ENCODE measurements at regions not wholly inside any gene's neighbourhood (a gene's known extent, or its start where the extent isn't known, plus 50 kb on each side); places are given as distances from the start of the nearest gene placed in this dataset.

GRCh38 chr4:159855731-159856130, 752.9 kb downstream of the RAPGEF2 start:
- H3K36me3 ChIP-seq (ENCODE audit: insufficient read depth, low read length), result no peaks in the 10 kb centered on the region
- H3K27me3 ChIP-seq (ENCODE audit: insufficient read depth, low read length), result no peaks in the 10 kb centered on the region
- H3K9me3 ChIP-seq (ENCODE audit: low read depth, low read length), result peaks cover 4% of the 10 kb centered on the region
- no peak overlapping the region for H3K4me3 ChIP-seq (ENCODE audit: insufficient read depth, low read length)
- H3K27ac ChIP-seq (ENCODE audit: low read depth, low read length), result no peak overlapping the region
- H3K4me1 ChIP-seq (ENCODE audit: insufficient read depth, low read length), result no peaks in the 10 kb centered on the region
- no peaks in the 10 kb centered on the region for H3K79me2 ChIP-seq (ENCODE audit: insufficient read depth, low read length)
- no peak overlapping the region for H3K4me2 ChIP-seq (ENCODE audit: insufficient read depth, low read length)
- DNase-seq (ENCODE audit: insufficient read length, low spot score, missing footprints), result no peak
- no peak overlapping the region for H2AFZ ChIP-seq (ENCODE audit: low read length)
- H4K20me1 ChIP-seq (ENCODE audit: insufficient read depth, low read length), result no peaks in the 10 kb centered on the region
- no peak for TF ChIP-seq CTCF (IDR thresholded peaks at IDR 0.05; ENCODE audit: extremely low read depth, low read depth, low read length)

- Histone ChIP-seq H3K4me1 (ENCODE audit: insufficient read depth, low read length) (no peaks in the 10 kb centered on the region), H4K20me1 (ENCODE audit: insufficient read depth, low read length) (no peaks in the 10 kb centered on the region), H3K4me2 (ENCODE audit: insufficient read depth, low read length) (no peak overlapping the region), H3K9me3 (ENCODE audit: low read depth, low read length) (peaks cover 4% of the 10 kb centered on the region), H3K36me3 (ENCODE audit: insufficient read depth, low read length) (no peaks in the 10 kb centered on the region), H3K27me3 (ENCODE audit: insufficient read depth, low read length) (no peaks in the 10 kb centered on the region), H3K27ac (ENCODE audit: low read depth, low read length) (no peak overlapping the region), H3K79me2 (ENCODE audit: insufficient read depth, low read length) (no peaks in the 10 kb centered on the region), H3K4me3 (ENCODE audit: insufficient read depth, low read length) (no peak overlapping the region), H2AFZ (ENCODE audit: low read length) (no peak overlapping the region)
- no peak for TF ChIP-seq CTCF (IDR thresholded peaks at IDR 0.05; ENCODE audit: extremely low read depth, low read depth, low read length)
- no peak for DNase-seq (ENCODE audit: insufficient read length, low spot score, missing footprints)
These were observed 753.6 kb downstream of the RAPGEF2 start for GRCh38 chr4:159856451-159856850.

DNA sequence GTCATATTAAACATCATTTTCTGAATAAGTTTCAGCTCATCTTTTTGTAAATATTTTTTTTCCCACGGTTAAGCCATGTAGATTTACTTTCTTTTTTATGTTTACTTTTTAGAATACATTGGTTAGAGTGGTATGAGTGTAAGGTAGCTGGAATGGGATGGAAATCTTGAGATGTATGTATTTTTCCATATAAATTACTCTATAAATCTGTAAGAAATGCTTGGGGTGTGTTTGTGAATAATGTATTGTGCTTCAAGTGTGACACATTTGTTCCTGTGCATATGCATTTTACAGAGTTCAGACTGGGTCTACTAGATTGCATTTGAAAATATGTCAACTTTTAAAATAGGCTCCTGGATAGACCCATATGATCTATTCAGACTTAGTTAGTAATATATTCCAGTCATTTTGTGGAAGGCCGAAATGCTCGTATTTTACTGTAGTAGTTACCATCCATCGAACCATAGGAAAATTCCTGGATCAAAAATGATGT, 756.8 kb downstream of the RAPGEF2 start:
- H3K27me3 ChIP-seq (ENCODE audit: insufficient read depth, low read length), result no peaks in the 10 kb centered on the region
- H3K4me2 ChIP-seq (ENCODE audit: insufficient read depth, low read length), result no peak overlapping the region
- DNase-seq (ENCODE audit: insufficient read length, low spot score, missing footprints), result no peak
- TF ChIP-seq CTCF (IDR thresholded peaks at IDR 0.05; ENCODE audit: extremely low read depth, low read depth, low read length), result no peak
- no peak overlapping the region for H3K27ac ChIP-seq (ENCODE audit: low read depth, low read length)
- no peak overlapping the region for H3K4me3 ChIP-seq (ENCODE audit: insufficient read depth, low read length)
- no peaks in the 10 kb centered on the region for H3K36me3 ChIP-seq (ENCODE audit: insufficient read depth, low read length)
- no peaks in the 10 kb centered on the region for H3K79me2 ChIP-seq (ENCODE audit: insufficient read depth, low read length)
- H2AFZ ChIP-seq (ENCODE audit: low read length), result no peak overlapping the region
- H3K9me3 ChIP-seq (ENCODE audit: low read depth, low read length), result peaks cover under 1% of the 10 kb centered on the region
- H3K4me1 ChIP-seq (ENCODE audit: insufficient read depth, low read length), result no peaks in the 10 kb centered on the region
- no peaks in the 10 kb centered on the region for H4K20me1 ChIP-seq (ENCODE audit: insufficient read depth, low read length)

DNA sequence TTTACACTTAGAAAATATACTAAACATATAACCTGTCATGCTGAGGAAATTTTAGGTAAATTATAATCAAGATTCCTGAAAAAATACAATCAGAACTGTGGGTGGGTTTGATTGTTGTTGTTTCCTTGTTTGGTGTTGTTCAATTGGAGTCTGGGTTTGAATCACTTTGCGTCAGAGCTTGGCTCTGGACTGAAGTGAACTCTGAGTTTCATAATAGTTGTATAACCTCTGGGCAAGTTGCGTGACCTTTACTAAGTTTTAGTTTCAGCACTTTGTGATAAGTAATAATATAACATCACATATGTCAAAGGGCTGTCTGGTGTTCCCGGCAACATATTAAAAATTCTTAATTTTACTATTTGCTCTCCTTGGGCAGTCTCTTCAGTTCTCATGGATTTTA, 758.1 kb downstream of the RAPGEF2 start:
- Histone ChIP-seq H4K20me1 (ENCODE audit: insufficient read depth, low read length) (no peaks in the 10 kb centered on the region), H3K27ac (ENCODE audit: low read depth, low read length) (no peak overlapping the region), H3K79me2 (ENCODE audit: insufficient read depth, low read length) (no peaks in the 10 kb centered on the region), H3K9me3 (ENCODE audit: low read depth, low read length) (no peaks in the 10 kb centered on the region), H3K27me3 (ENCODE audit: insufficient read depth, low read length) (no peaks in the 10 kb centered on the region), H3K4me1 (ENCODE audit: insufficient read depth, low read length) (no peaks in the 10 kb centered on the region), H3K4me2 (ENCODE audit: insufficient read depth, low read length) (no peak overlapping the region), H3K36me3 (ENCODE audit: insufficient read depth, low read length) (no peaks in the 10 kb centered on the region), H3K4me3 (ENCODE audit: insufficient read depth, low read length) (no peak overlapping the region), H2AFZ (ENCODE audit: low read length) (no peak overlapping the region)
- no peak for DNase-seq (ENCODE audit: insufficient read length, low spot score, missing footprints)
- TF ChIP-seq CTCF (IDR thresholded peaks at IDR 0.05; ENCODE audit: extremely low read depth, low read depth, low read length), result no peak
